Omental fat pad (tissue), 3 donors: ENCODE measurements at regions not wholly inside any gene's neighbourhood (a gene's known extent, or its start where the extent isn't known, plus 50 kb on each side); places are given as distances from the start of the nearest gene placed in this dataset.

Experiments used
- ATAC-seq: fragments of 150-250 bp; one replicate; pipeline ENCODE4 v1.9.1; 2016; ENCODE audit warnings: mild to moderate bottlenecking, moderate library complexity; ENCODE audit not compliant: low FRiP score
- DNase-seq: peaks from one replicate; pipeline ENCODE4 v3.0.0-alpha.2; 2019; ENCODE audit warnings: low spot score
- TF ChIP-seq, protein P1 (sequence below), 3 donors: fragments of 450-650 bp; IDR thresholded peaks; one replicate each; pipeline ENCODE4 v1.5.1; 2016 to 2017; ENCODE audit warnings: antibody characterized with exemption in 3 of 3, mild to moderate bottlenecking in 3 of 3, moderate library complexity in 2 of 3

DNA sequence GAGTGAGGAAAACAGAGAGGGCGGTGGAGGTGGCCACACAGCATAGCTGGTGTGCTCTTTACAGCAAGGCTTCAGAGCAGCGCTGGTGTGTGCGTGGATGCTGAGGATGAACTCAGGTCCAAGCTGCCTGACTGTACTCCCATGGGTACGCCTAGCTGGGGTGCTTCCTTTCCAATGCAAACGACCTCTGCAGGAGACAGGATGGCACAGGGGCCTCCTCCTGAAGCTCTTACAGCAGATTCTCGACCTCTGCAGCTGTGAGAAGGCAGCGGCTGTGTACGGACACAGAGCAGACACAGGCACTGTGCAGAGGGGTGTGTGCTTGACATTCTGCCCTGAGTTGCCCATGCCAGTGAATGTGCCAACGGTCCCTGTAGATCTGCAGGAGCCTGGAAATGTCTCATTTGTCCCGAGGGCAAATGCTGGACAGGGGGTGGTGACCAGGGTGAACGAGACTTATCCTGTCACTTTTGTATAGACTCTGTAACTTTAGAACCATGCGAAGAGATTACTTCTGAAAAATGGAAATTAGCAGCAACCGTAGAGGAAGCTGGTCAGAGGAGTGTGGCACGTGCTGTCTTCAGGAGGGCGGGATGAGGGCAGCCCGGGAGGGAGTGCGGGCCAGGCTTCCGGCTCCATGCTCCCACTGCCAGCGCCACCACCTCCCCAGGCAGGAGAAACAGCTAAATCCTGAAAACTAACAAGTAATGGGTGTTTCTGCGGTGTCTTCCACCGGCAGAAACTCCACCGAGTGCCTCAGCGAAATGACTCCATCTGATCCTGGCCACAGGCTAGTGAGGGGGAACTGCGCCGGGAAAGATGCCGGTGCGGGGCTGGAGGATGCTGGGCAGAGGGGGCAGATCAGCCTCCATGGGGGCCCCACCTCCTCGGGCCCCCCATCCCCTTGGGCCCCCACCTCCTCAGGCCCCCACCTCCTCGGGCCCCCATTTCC, 120.9 kb upstream of the RPS6KA2 start:
- TF ChIP-seq, protein P1, sequence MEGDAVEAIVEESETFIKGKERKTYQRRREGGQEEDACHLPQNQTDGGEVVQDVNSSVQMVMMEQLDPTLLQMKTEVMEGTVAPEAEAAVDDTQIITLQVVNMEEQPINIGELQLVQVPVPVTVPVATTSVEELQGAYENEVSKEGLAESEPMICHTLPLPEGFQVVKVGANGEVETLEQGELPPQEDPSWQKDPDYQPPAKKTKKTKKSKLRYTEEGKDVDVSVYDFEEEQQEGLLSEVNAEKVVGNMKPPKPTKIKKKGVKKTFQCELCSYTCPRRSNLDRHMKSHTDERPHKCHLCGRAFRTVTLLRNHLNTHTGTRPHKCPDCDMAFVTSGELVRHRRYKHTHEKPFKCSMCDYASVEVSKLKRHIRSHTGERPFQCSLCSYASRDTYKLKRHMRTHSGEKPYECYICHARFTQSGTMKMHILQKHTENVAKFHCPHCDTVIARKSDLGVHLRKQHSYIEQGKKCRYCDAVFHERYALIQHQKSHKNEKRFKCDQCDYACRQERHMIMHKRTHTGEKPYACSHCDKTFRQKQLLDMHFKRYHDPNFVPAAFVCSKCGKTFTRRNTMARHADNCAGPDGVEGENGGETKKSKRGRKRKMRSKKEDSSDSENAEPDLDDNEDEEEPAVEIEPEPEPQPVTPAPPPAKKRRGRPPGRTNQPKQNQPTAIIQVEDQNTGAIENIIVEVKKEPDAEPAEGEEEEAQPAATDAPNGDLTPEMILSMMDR (IDR thresholded peaks at IDR 0.05), result no peak
- DNase-seq (no peak), ATAC-seq (no peak)

DNA sequence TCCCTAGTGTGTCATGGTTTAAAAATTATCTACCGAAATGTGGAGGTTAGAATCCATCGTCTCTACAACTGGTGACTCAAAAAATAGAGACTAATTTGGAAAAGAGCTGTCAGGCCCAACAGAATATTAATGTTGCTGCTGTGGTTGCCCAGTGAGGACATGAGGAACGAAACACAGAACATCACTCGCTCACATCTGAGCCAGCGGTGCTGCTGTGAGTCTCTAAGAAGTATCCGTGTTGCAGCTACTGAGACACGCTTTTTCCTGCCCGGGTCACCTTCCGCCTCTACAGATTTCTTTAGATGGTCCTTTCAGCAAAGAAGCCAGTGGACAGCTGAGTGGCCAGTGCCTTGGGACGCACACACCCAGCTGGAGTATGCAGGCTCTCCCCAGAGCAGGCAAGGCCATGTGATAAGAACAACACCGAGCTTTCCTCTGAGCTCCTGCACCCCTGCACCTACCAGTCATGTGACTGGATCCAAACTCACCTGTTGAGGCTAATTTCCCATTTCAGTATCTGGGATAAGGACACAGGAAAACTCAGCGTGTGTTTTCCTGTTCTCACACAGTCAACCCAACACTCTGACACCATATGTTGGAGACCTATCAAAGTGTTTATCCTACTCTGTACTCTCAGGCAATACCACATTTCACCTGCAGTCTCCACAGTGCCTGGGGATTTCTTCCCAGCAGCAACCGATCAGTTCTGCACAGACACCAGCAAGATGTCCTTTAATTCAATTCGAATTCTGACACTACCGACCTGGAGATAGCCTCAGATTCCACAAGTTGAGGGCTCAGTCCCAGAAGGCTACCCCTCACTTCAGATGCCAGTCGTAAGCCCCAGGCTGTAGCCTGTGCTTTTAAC, 119.0 kb upstream of the RPS6KA2 start:
- no peak for ATAC-seq
- TF ChIP-seq, protein P1 (IDR thresholded peaks at IDR 0.05), result no peak

GRCh38 chr6:166744223-166745134, 117.4 kb upstream of the RPS6KA2 start:
- TF ChIP-seq, protein P1 (IDR thresholded peaks at IDR 0.05), result no peak
- DNase-seq, result no peak
- peak; percentile 30 for ATAC-seq

More for the DNA sequence above, 119.0 kb upstream of the RPS6KA2 start:
- no peak for DNase-seq

DNA sequence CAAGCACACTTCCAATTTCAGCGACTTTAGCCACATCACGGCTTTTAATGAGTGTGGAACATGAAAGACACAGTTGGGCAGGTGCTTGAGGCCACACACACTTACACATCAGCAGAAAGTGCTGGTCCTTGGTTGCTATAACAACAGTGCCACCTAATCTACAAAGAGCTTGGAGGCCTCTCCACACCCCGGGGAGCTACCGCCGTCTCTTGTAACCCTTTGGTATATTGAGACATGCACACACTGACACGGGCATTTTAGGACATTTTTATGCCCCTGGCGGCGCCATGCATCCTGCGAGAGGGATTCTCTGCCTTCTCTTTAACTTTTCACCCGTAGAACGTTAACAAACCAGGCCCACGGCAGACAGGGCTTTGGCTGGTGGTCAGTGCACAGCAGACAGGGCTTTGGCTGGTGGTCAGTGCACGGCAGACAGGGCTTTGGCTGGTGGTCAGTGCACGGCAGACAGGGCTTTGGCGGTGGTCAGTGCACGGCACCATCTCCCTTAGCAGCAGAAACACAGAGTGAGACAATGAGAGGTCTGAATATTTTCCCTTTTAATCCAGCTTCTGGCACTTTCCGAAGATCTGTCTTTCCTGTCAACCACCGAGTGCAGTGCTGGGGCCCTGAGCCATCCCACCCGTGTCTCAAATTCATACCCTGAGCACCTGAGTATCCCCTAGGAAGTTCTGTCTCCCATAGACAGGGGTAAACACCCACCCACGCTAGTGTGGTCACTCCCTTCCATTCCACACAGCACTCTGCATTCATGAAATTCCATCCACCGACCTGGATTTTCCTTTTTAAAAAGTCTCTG, 116.6 kb upstream of the RPS6KA2 start:
- peak; percentile 47 for ATAC-seq
- DNase-seq, result no peak
- TF ChIP-seq, protein P1 (IDR thresholded peaks at IDR 0.05), result no peak

- TF ChIP-seq, protein P1 (IDR thresholded peaks at IDR 0.05), result no peak
- ATAC-seq (no peak), DNase-seq (no peak)
Measured at GRCh38 chr6:166742981-166743380, 115.9 kb upstream of the RPS6KA2 start.

DNA sequence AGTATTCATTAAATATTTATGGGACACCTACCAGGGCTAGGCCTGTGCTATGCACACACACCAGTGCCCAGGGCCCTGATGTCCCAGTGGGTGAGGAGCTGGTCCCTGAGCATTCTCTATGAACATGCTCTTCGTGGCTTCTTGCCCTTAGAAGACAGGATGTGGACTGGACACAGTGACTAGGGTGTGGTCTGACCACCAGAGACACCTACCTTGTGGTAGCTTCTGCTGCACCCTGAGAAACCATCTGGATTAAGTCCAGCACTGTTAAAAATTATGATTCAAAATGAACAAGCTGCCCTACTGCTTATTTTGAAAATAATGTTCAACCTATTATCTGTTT, 112.9 kb upstream of the RPS6KA2 start:
- TF ChIP-seq, protein P1 (IDR thresholded peaks at IDR 0.05), result no peak
- DNase-seq, result no peak

More for the DNA sequence above, 112.9 kb upstream of the RPS6KA2 start:
- no peak for ATAC-seq
